NB4 (cell line): ENCODE measurements at regions not wholly inside any gene's neighbourhood (a gene's known extent, or its start where the extent isn't known, plus 50 kb on each side); places are given as distances from the start of the nearest gene placed in this dataset.

Experiments
- DNase-seq: peaks from one replicate; pipeline ENCODE4 v3.0.0; 2010; ENCODE audit warnings: low read depth
- H3K4me3 ChIP-seq: one replicate; pipeline ENCODE4 v1.5.1; 2011; ENCODE audit warnings: mild to moderate bottlenecking, low read depth, low read length, moderate library complexity
- MAX ChIP-seq: IDR thresholded peaks from 2 replicates; pipeline ENCODE4 v1.6.1; 2011; ENCODE audit warnings: low read depth, low read length
- MYC ChIP-seq: IDR thresholded peaks from 2 replicates; pipeline ENCODE4 v1.6.1; 2011; ENCODE audit warnings: low read depth, low read length
- POLR2A ChIP-seq: IDR thresholded peaks from 2 replicates; pipeline ENCODE4 v1.6.1; 2011; ENCODE audit warnings: mild to moderate bottlenecking; ENCODE audit not compliant: insufficient read length; ENCODE audit errors: extremely low read depth
- TF ChIP-seq, protein P1 (sequence below): IDR thresholded peaks from one replicate; pipeline ENCODE4 v1.5.1; 2012; ENCODE audit warnings: low read depth, low read length

DNA sequence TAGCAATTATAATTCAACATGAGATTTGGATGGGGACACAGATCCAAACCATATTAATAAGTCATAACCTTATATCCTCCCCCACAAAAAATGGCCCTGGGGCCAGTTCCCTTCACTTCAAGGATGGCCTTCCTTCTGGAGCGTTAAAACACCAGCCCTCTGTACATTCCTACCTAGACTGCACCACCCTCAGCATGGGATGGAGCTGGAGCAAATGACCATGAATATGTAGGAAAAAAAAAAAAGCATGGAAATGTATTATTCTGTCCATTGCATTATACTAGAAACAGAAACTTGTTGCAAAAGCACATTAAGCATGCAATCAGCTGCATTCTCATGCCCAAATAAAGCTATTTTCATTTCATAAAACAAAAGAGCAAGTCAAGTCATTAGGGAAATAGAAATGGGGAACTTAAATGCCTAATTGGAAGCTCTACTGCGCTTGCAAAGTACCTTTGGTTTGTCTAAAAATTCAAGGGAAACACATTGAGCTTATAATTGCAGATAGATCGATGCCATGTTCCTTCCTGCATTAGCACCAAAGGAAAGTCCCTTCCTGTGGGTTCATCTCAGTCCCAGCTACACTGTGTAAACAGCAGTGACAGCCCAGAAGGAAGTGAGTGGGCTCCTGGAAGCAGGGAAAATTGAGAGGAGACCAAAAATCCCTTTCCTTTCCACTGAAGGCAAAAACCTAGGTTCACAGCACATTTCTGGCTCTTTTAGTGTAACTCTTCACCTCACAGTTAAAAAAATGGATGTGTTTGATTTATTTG, 252.0 kb upstream of the KLHL29 start:
- H3K4me3 ChIP-seq: no peak overlapping the region
- TF ChIP-seq, protein P1, sequence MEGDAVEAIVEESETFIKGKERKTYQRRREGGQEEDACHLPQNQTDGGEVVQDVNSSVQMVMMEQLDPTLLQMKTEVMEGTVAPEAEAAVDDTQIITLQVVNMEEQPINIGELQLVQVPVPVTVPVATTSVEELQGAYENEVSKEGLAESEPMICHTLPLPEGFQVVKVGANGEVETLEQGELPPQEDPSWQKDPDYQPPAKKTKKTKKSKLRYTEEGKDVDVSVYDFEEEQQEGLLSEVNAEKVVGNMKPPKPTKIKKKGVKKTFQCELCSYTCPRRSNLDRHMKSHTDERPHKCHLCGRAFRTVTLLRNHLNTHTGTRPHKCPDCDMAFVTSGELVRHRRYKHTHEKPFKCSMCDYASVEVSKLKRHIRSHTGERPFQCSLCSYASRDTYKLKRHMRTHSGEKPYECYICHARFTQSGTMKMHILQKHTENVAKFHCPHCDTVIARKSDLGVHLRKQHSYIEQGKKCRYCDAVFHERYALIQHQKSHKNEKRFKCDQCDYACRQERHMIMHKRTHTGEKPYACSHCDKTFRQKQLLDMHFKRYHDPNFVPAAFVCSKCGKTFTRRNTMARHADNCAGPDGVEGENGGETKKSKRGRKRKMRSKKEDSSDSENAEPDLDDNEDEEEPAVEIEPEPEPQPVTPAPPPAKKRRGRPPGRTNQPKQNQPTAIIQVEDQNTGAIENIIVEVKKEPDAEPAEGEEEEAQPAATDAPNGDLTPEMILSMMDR: no peak
- no peak for TF ChIP-seq MAX
- TF ChIP-seq MYC: no peak
- TF ChIP-seq POLR2A: no peak
- no peak for DNase-seq

GRCh38 chr2:23134726-23135125, 250.3 kb upstream of the KLHL29 start:
- no peak for DNase-seq
- no peak overlapping the region for H3K4me3 ChIP-seq
- TF ChIP-seq MAX (no peak), MYC (no peak), POLR2A (no peak)
- TF ChIP-seq, protein P1: no peak

- no peak overlapping the region for H3K4me3 ChIP-seq
- no peak for TF ChIP-seq POLR2A
- no peak for DNase-seq
Observed at GRCh38 chr2:23135481-23136100, 249.4 kb upstream of the KLHL29 start.

- H3K4me3 ChIP-seq: no peak overlapping the region
- DNase-seq: no peak
- no peak for TF ChIP-seq POLR2A
- no peak for TF ChIP-seq MAX
Observed at GRCh38 chr2:23137166-23137565, 247.8 kb upstream of the KLHL29 start.

DNA sequence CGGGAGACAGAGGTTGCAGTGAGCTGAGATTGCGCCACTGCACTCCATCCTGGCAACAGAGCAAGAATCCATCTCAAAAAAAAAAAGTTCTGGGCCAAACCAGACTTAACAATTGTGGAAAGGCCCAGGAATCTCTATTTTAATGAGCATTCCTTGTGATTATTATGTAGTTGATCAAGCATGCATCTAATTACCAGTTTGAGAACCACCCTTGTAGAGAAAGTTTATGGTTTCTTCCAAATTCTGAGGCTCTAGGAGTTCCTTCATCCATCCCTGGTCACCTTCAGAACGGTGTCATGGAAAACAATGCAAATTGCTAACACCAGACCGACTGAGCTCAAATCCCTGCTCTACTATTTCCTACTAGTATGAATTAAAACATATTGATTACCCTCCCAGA, 246.3 kb upstream of the KLHL29 start:
- TF ChIP-seq POLR2A: no peak
- TF ChIP-seq, protein P1: no peak
- no peak for TF ChIP-seq MAX
- no peak for TF ChIP-seq MYC
- no peak for DNase-seq
- no peak overlapping the region for H3K4me3 ChIP-seq

- DNase-seq: no peak
- no peak overlapping the region for H3K4me3 ChIP-seq
- TF ChIP-seq, protein P1: no peak
- TF ChIP-seq MYC (no peak), POLR2A (no peak), MAX (no peak)
Observed at GRCh38 chr2:23145460-23145859, 239.5 kb upstream of the KLHL29 start.
